HEK293T (cell line): ENCODE measurements at regions not wholly inside any gene's neighbourhood (a gene's known extent, or its start where the extent isn't known, plus 50 kb on each side); places are given as distances from the start of the nearest gene placed in this dataset.

ENCODE experiments used
- CTCF ChIA-PET: fragments of 350-600 bp; formaldehyde crosslinking; extraction: SDS; loops from one replicate; lab custom pipeline; 2021; ENCODE audit warnings: antibody characterized with exemption, inconsistent platforms; lab: Yijun Ruan, JAX
- POLR2A ChIA-PET: fragments of 350-600 bp; formaldehyde crosslinking; extraction: SDS; loops from one replicate; lab custom pipeline; 2020; ENCODE audit warnings: antibody characterized with exemption, inconsistent platforms; lab: Yijun Ruan, JAX
- DNase-seq: peaks from one replicate; pipeline ENCODE4 v3.0.0; 2012; ENCODE audit warnings: mixed read lengths; ENCODE audit errors: extremely low spot score
- ARNT ChIP-seq: fragments of 450-650 bp; IDR thresholded peaks from 2 replicates; pipeline ENCODE4 v1.6.1; 2017; ENCODE audit warnings: mild to moderate bottlenecking
- BHLHE40 ChIP-seq: fragments of 450-650 bp; IDR thresholded peaks from 2 replicates; pipeline ENCODE4 v1.6.1; 2016; ENCODE audit warnings: mild to moderate bottlenecking, moderate library complexity, borderline replicate concordance
- CTBP1 ChIP-seq: fragments of 450-650 bp; IDR thresholded peaks from 2 replicates; pipeline ENCODE4 v1.6.1; 2016; ENCODE audit warnings: borderline replicate concordance
- ELF4 ChIP-seq: fragments of 450-650 bp; IDR thresholded peaks from 2 replicates; pipeline ENCODE4 v1.6.1; 2017; ENCODE audit warnings: antibody characterized with exemption
- FOXA1 ChIP-seq: fragments of 450-650 bp; IDR thresholded peaks from 2 replicates; pipeline ENCODE4 v1.6.1; 2016; ENCODE audit warnings: mild to moderate bottlenecking
- FOXK2 ChIP-seq: fragments of 450-650 bp; IDR thresholded peaks from 2 replicates; pipeline ENCODE4 v1.6.1; 2016; ENCODE audit warnings: mild to moderate bottlenecking
- FOXM1 ChIP-seq: fragments of 450-650 bp; IDR thresholded peaks from 2 replicates; pipeline ENCODE4 v1.6.1; 2017; ENCODE audit warnings: mild to moderate bottlenecking, borderline replicate concordance
- HDGF ChIP-seq: fragments of 450-650 bp; IDR thresholded peaks from 2 replicates; pipeline ENCODE4 v1.6.1; 2017; ENCODE audit warnings: antibody characterized with exemption, borderline replicate concordance
- L3MBTL2 ChIP-seq: fragments of 450-650 bp; conservative IDR thresholded peaks from 2 replicates; pipeline ENCODE4 v1.6.1; 2016; ENCODE audit warnings: mild to moderate bottlenecking
- LEF1 ChIP-seq: fragments of 450-650 bp; IDR thresholded peaks from 2 replicates; pipeline ENCODE4 v1.6.1; 2017; ENCODE audit warnings: mild to moderate bottlenecking, borderline replicate concordance
- NFRKB ChIP-seq: fragments of 450-650 bp; IDR thresholded peaks from 2 replicates; pipeline ENCODE4 v1.6.1; 2016; ENCODE audit warnings: mild to moderate bottlenecking, moderate library complexity
- SP1 ChIP-seq: fragments of 450-650 bp; IDR thresholded peaks from 2 replicates; pipeline ENCODE4 v1.6.1; 2017
- SUZ12 ChIP-seq: fragments of 450-650 bp; IDR thresholded peaks from 2 replicates; pipeline ENCODE4 v1.6.1; 2016; ENCODE audit warnings: mild to moderate bottlenecking
- TARDBP ChIP-seq: fragments of 450-650 bp; IDR thresholded peaks from 2 replicates; pipeline ENCODE4 v1.6.1; 2016
- ZNF384 ChIP-seq: fragments of 450-650 bp; IDR thresholded peaks from 2 replicates; pipeline ENCODE4 v1.6.1; 2016
- TF ChIP-seq, protein P1 (sequence below): fragments of 450-650 bp; IDR thresholded peaks from 2 replicates; pipeline ENCODE4 v1.6.1; 2016

DNA sequence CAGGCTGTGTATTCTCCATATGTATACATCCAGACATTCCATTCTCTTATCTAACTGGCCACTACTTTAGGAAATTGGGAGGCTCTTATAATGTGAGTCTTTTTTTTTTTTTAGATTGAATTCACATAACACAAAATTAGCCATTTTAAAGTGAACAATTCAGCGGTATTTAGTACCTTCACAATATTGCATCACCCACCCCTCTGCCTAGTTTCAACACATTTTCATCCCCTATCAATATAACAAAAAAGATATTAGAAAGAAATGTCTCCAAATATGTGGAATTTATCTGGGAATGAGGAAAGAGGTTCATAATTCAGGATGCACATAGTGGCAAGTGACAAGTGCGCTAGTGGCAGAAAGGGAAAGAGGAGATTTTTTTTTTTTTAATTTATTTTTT lies 228.5 kb downstream of the ICE1 start:
- no peak for DNase-seq
- ChIA-PET CTCF (no interaction called here), POLR2A (no interaction called here)
- TF ChIP-seq BHLHE40, result no peak
- TF ChIP-seq HDGF, result no peak
- no peak for TF ChIP-seq FOXA1
- no peak for TF ChIP-seq ARNT
- TF ChIP-seq CTBP1, result no peak
- TF ChIP-seq L3MBTL2, result no peak
- no peak for TF ChIP-seq LEF1
- TF ChIP-seq TARDBP, result no peak
- TF ChIP-seq NFRKB, result no peak
- TF ChIP-seq, protein P1, sequence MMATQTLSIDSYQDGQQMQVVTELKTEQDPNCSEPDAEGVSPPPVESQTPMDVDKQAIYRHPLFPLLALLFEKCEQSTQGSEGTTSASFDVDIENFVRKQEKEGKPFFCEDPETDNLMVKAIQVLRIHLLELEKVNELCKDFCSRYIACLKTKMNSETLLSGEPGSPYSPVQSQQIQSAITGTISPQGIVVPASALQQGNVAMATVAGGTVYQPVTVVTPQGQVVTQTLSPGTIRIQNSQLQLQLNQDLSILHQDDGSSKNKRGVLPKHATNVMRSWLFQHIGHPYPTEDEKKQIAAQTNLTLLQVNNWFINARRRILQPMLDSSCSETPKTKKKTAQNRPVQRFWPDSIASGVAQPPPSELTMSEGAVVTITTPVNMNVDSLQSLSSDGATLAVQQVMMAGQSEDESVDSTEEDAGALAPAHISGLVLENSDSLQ, result no peak
- TF ChIP-seq ELF4, result no peak
- no peak for TF ChIP-seq FOXK2
- no peak for TF ChIP-seq ZNF384
- no peak for TF ChIP-seq SUZ12
- no peak for TF ChIP-seq SP1
- TF ChIP-seq FOXM1, result no peak

DNA sequence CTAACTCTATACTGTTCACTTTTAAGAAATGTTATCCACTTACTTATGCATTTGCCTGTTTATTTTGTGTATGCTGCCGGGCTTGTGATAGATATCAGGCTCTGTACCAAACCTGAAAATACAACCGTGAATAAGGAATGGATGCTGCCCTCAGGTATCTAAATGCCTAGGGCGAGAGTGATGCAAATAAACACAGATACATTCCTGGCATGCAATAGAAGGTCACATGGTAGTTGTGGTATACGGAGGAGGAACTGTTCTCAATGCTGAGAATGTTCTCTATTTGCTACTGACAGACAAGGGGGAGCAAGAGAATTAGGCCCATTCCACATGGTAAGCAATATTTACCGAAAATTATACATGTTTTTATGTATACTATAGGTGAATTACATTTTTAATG lies 227.8 kb downstream of the ICE1 start:
- DNase-seq, result no peak
- CTCF ChIA-PET, result no interaction called here
- POLR2A ChIA-PET, result no interaction called here
- no peak for TF ChIP-seq ZNF384
- no peak for TF ChIP-seq ELF4
- TF ChIP-seq, protein P1, result no peak
- no peak for TF ChIP-seq FOXM1
- no peak for TF ChIP-seq SP1
- no peak for TF ChIP-seq CTBP1
- no peak for TF ChIP-seq HDGF
- no peak for TF ChIP-seq ARNT
- TF ChIP-seq L3MBTL2, result no peak
- no peak for TF ChIP-seq SUZ12
- no peak for TF ChIP-seq FOXK2
- no peak for TF ChIP-seq LEF1
- no peak for TF ChIP-seq NFRKB
- no peak for TF ChIP-seq BHLHE40
- no peak for TF ChIP-seq TARDBP
- no peak for TF ChIP-seq FOXA1

DNA sequence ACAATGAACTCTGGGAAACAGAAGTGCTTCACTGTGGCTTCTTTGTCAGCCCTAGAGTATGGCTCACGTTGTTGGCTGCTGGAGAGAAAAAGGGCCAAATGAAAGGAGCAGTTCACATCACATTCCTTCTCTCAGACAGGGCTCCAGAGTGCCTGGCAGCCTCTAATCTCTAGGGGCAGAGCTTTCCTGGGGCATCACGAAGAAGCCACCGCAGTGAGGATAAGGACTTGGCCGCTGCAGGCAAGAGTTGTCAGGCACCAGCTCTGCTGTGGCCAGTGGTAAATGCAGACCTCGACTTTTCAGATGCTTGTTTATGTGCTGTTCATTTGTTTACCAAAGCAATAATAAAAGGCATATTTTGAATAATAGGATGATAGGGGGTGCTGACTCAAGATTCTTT lies 227.2 kb downstream of the ICE1 start:
- TF ChIP-seq TARDBP (no peak), ZNF384 (no peak), NFRKB (no peak)
- CTCF ChIA-PET, result no interaction called here
- POLR2A ChIA-PET, result no interaction called here
- DNase-seq, result no peak

DNA sequence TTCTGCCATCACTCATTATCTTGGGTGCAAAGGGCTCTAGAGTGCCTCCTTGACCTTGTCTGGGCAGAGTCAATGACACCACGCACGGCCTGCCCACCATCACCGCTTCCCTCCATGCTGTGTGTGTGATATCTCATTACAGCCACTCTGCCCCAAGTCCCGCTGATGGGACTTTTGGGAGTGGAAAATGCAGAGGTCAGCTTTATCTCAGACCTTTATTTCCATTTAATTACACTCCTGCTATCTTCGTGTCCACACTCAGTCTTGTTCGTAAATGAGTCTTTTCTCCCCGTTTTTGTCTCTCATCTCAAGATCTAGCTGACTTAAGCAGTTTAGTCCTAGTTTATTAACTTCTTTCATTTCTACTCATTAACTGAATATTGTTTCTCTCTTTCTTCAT lies 226.2 kb downstream of the ICE1 start:
- ChIA-PET CTCF (no interaction called here), POLR2A (no interaction called here)
- TF ChIP-seq SUZ12 (no peak), FOXK2 (no peak), ARNT (no peak), FOXA1 (no peak), L3MBTL2 (no peak), HDGF (no peak), SP1 (no peak), TARDBP (no peak), NFRKB (no peak), ELF4 (no peak), CTBP1 (no peak), ZNF384 (no peak), LEF1 (no peak), BHLHE40 (no peak), FOXM1 (no peak)

DNA sequence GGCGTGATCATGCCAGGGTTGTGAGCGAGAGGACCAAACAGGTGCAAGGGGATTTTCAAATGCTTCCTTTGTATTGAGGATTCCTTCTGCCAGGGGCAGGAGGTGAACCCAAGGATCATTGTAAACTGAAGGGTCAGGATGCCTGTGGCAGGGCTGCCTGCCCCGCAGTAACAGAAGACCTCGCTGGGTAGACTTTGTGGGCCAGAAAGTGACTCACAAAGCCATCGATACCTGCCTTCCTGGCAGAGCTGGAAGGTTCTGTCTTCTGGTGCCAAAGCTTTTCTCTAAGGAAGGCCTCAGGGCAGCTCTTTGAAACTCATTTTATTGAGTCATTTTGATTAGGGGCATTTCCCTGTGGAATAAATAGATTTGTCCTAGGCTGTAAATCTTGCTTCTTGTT lies 223.4 kb downstream of the ICE1 start:
- CTCF ChIA-PET, result no interaction called here
- DNase-seq, result no peak
- no peak for TF ChIP-seq TARDBP
- no peak for TF ChIP-seq SUZ12
- TF ChIP-seq ELF4, result no peak
- TF ChIP-seq HDGF, result no peak
- no peak for TF ChIP-seq ZNF384
- TF ChIP-seq FOXA1, result no peak
- TF ChIP-seq ARNT, result no peak
- no peak for TF ChIP-seq CTBP1
- no peak for TF ChIP-seq BHLHE40
- TF ChIP-seq FOXK2, result no peak
- TF ChIP-seq FOXM1, result no peak
- TF ChIP-seq, protein P1, result no peak
- TF ChIP-seq L3MBTL2, result no peak
- no peak for TF ChIP-seq LEF1
- POLR2A ChIA-PET, result no interaction called here

More for the DNA sequence above, 226.2 kb downstream of the ICE1 start:
- no peak for DNase-seq

DNA sequence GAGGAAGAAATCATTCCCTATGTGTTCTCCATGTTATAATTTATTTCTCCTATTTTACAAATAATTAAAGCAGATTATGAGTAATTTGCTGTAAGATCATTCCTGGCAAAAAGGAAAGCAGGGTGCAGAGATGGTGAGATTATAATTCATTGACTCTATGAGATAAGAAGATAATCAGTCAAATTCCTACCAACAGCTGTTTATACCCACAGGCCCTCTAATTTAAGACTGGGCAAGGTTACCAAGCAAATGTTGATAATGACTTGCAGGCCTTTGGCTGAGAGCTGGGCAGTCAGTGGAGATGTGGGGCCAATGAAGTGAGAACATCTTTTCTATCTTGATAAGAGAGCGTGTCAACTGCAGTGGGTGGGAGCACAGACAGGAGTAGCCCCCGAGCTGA lies 222.7 kb downstream of the ICE1 start:
- ChIA-PET CTCF (no interaction called here), POLR2A (no interaction called here)
- TF ChIP-seq LEF1, result no peak
- TF ChIP-seq, protein P1, result no peak
- no peak for TF ChIP-seq FOXK2
- TF ChIP-seq BHLHE40, result no peak
- TF ChIP-seq CTBP1, result no peak
- TF ChIP-seq L3MBTL2, result no peak
- no peak for TF ChIP-seq SUZ12
- TF ChIP-seq ZNF384, result no peak
- no peak for TF ChIP-seq NFRKB
- no peak for TF ChIP-seq FOXM1
- no peak for TF ChIP-seq ARNT
- no peak for TF ChIP-seq FOXA1
- no peak for TF ChIP-seq ELF4
- TF ChIP-seq TARDBP, result no peak
- TF ChIP-seq HDGF, result no peak
- TF ChIP-seq SP1, result no peak
- DNase-seq, result no peak
